Activated T-cell treated with anti-CD3 and anti-CD28 coated beads, Interleukin-2, amount 50 U/mL, for 72 hours (primary cell): ENCODE measurements at regions not wholly inside any gene's neighbourhood (a gene's known extent, or its start where the extent isn't known, plus 50 kb on each side); places are given as distances from the start of the nearest gene placed in this dataset.
"Not testable (repeated sequence)": the region's sequence is repeated elsewhere in the genome, so short reads cannot be mapped to it uniquely, and the experiment has no call there.

Source experiments
- ATAC-seq, 2 donors: fragments of 150-1000 bp; cut with Tn5 transposase; replicated peaks in 1 of 2; 2 replicates each; pipeline ENCODE4 v1.10.0; 2021; ENCODE audit warnings: moderate library complexity in 2 of 2, mild to moderate bottlenecking in 1 of 2
- DNase-seq, 2 donors: peaks; one replicate each; pipeline ENCODE4 v3.0.0; 2021 to 2022; ENCODE audit warnings: mixed read lengths in 1 of 2
- H3K27ac Mint-ChIP-seq: one replicate; pipeline ENCODE4 v1.8.0; 2022; ENCODE audit warnings: mild to moderate bottlenecking, moderate library complexity, mixed read lengths
- H3K27me3 Mint-ChIP-seq: one replicate; pipeline ENCODE4 v1.8.0; 2022; ENCODE audit warnings: low read depth, mixed read lengths
- H3K36me3 Mint-ChIP-seq, 2 donors: one replicate each; pipeline ENCODE4 v1.8.0; 2022; ENCODE audit warnings: mixed read lengths in 2 of 2, mild to moderate bottlenecking in 1 of 2; ENCODE audit not compliant: insufficient read depth in 2 of 2
- H3K4me1 Mint-ChIP-seq: one replicate; pipeline ENCODE4 v1.8.0; 2022; ENCODE audit warnings: low read depth, mixed read lengths
- H3K4me3 Mint-ChIP-seq, 2 donors: one replicate each; pipeline ENCODE4 v1.8.0; 2022; ENCODE audit warnings: mild to moderate bottlenecking in 2 of 2, mixed read lengths in 2 of 2, moderate library complexity in 2 of 2
- H3K9me3 Mint-ChIP-seq, 2 donors: one replicate each; pipeline ENCODE4 v1.8.0; 2022; ENCODE audit warnings: mixed read lengths in 2 of 2

GRCh38 chr18:40347261-40347660 is 1607.8 kb upstream of the PIK3C3 start:
- Mint-ChIP-seq H3K9me3 (peaks cover 3 to 6% of the 10 kb centered on the region in 2 donors), H3K36me3 (no peaks in the 10 kb centered on the region), H3K4me1 (no peaks in the 10 kb centered on the region), H3K4me3 (no peak overlapping the region), H3K27ac (no peak overlapping the region), H3K27me3 (no peaks in the 10 kb centered on the region)
- DNase-seq (no peak), ATAC-seq (no peak)

- no peak overlapping the region for H3K4me3 Mint-ChIP-seq
- no peak for ATAC-seq
- no peaks in the 10 kb centered on the region for H3K4me1 Mint-ChIP-seq
- no peaks in the 10 kb centered on the region for H3K27me3 Mint-ChIP-seq
- H3K36me3 Mint-ChIP-seq = no peaks in the 10 kb centered on the region
- H3K9me3 Mint-ChIP-seq = peaks cover 3 to 7% of the 10 kb centered on the region in 2 donors
- no peak overlapping the region for H3K27ac Mint-ChIP-seq
- DNase-seq = no peak
Observed at GRCh38 chr18:40346146-40346545, 1608.9 kb upstream of the PIK3C3 start.

GRCh38 chr18:40341701-40342100 is 1613.3 kb upstream of the PIK3C3 start:
- peaks cover 5 to 10% of the 10 kb centered on the region in 2 donors for H3K9me3 Mint-ChIP-seq

GRCh38 chr18:40338284-40338683 is 1616.8 kb upstream of the PIK3C3 start:
- peaks cover 0 to 5% of the 10 kb centered on the region in 2 donors for H3K36me3 Mint-ChIP-seq
- no peak overlapping the region for H3K27ac Mint-ChIP-seq
- ATAC-seq = no peak
- no peak for DNase-seq
- H3K9me3 Mint-ChIP-seq = peaks cover 7 to 17% of the 10 kb centered on the region in 2 donors
- H3K4me3 Mint-ChIP-seq = no peak overlapping the region
- no peaks in the 10 kb centered on the region for H3K4me1 Mint-ChIP-seq
- H3K27me3 Mint-ChIP-seq = no peaks in the 10 kb centered on the region

More at GRCh38 chr18:40341701-40342100, 1613.3 kb upstream of the PIK3C3 start:
- H3K27me3 Mint-ChIP-seq = no peaks in the 10 kb centered on the region
- no peak overlapping the region for H3K27ac Mint-ChIP-seq
- ATAC-seq (no peak), DNase-seq (no peak)
- H3K4me1 Mint-ChIP-seq = no peaks in the 10 kb centered on the region
- no peaks in the 10 kb centered on the region for H3K36me3 Mint-ChIP-seq
- H3K4me3 Mint-ChIP-seq = no peak overlapping the region

- H3K4me1 Mint-ChIP-seq = no peaks in the 10 kb centered on the region
- H3K4me3 Mint-ChIP-seq = no peak overlapping the region
- no peaks in the 10 kb centered on the region for H3K27me3 Mint-ChIP-seq
- DNase-seq = no peak
- no peaks in the 10 kb centered on the region for H3K36me3 Mint-ChIP-seq
- ATAC-seq = no peak
- H3K27ac Mint-ChIP-seq = no peak overlapping the region
- H3K9me3 Mint-ChIP-seq = peaks cover 3 to 7% of the 10 kb centered on the region in 2 donors
Observed at GRCh38 chr18:40326985-40327384, 1628.0 kb upstream of the PIK3C3 start.

- no peaks in the 10 kb centered on the region for H3K27me3 Mint-ChIP-seq
- no peak overlapping the region for H3K27ac Mint-ChIP-seq
- no peak overlapping the region for H3K4me3 Mint-ChIP-seq
Observed at GRCh38 chr18:40325988-40326387, 1629.0 kb upstream of the PIK3C3 start.

GRCh38 chr18:40314199-40314598 is 1640.8 kb upstream of the PIK3C3 start:
- Mint-ChIP-seq H3K4me1 (no peaks in the 10 kb centered on the region), H3K36me3 (no peaks in the 10 kb centered on the region)

More at GRCh38 chr18:40325988-40326387, 1629.0 kb upstream of the PIK3C3 start:
- peaks cover 3 to 7% of the 10 kb centered on the region in 2 donors for H3K9me3 Mint-ChIP-seq
- ATAC-seq = no peak
- H3K4me1 Mint-ChIP-seq = no peaks in the 10 kb centered on the region
- DNase-seq = no peak
- no peaks in the 10 kb centered on the region for H3K36me3 Mint-ChIP-seq

GRCh38 chr18:40313030-40313642 is 1641.9 kb upstream of the PIK3C3 start:
- Mint-ChIP-seq H3K27me3 (no peaks in the 10 kb centered on the region), H3K9me3 (peaks cover 2 to 5% of the 10 kb centered on the region in 2 donors), H3K4me1 (no peaks in the 10 kb centered on the region), H3K4me3 (no peak overlapping the region), H3K36me3 (no peaks in the 10 kb centered on the region), H3K27ac (no peak overlapping the region)
- DNase-seq (no peak), ATAC-seq (no peak)

More at GRCh38 chr18:40314199-40314598, 1640.8 kb upstream of the PIK3C3 start:
- Mint-ChIP-seq H3K4me3 (no peak overlapping the region), H3K9me3 (peaks cover 2 to 5% of the 10 kb centered on the region in 2 donors), H3K27ac (no peak overlapping the region), H3K27me3 (no peaks in the 10 kb centered on the region)
- DNase-seq = no peak
- ATAC-seq = no peak

- Mint-ChIP-seq H3K9me3 (peaks cover 0 to 4% of the 10 kb centered on the region in 2 donors), H3K4me3 (no peak overlapping the region), H3K36me3 (peaks cover 0 to 3% of the 10 kb centered on the region in 2 donors), H3K27me3 (no peaks in the 10 kb centered on the region), H3K27ac (no peak overlapping the region), H3K4me1 (no peaks in the 10 kb centered on the region)
- no peak for ATAC-seq
- no peak for DNase-seq
Observed at GRCh38 chr18:40307627-40308026, 1647.4 kb upstream of the PIK3C3 start.

- Mint-ChIP-seq H3K36me3 (no peaks in the 10 kb centered on the region), H3K9me3 (peaks cover 4 to 5% of the 10 kb centered on the region in 2 donors), H3K27me3 (no peaks in the 10 kb centered on the region), H3K4me1 (no peaks in the 10 kb centered on the region), H3K27ac (no peak overlapping the region), H3K4me3 (no peak overlapping the region)
- DNase-seq (no peak), ATAC-seq (no peak)
Observed at GRCh38 chr18:40296717-40297413, 1658.2 kb upstream of the PIK3C3 start.

- Mint-ChIP-seq H3K9me3 (peaks cover 2 to 4% of the 10 kb centered on the region in 2 donors), H3K4me1 (no peaks in the 10 kb centered on the region), H3K36me3 (peaks cover 0 to 3% of the 10 kb centered on the region in 2 donors), H3K27me3 (no peaks in the 10 kb centered on the region), H3K4me3 (no peak overlapping the region), H3K27ac (no peak overlapping the region)
- DNase-seq = no peak
- ATAC-seq = no peak
Observed at GRCh38 chr18:40292985-40293710, 1661.9 kb upstream of the PIK3C3 start.

GRCh38 chr18:40283560-40283959 is 1671.5 kb upstream of the PIK3C3 start:
- Mint-ChIP-seq H3K4me1 (no peaks in the 10 kb centered on the region), H3K27ac (no peak overlapping the region), H3K9me3 (peaks cover 6 to 8% of the 10 kb centered on the region in 2 donors)

GRCh38 chr18:40281356-40281755 is 1673.7 kb upstream of the PIK3C3 start:
- H3K36me3 Mint-ChIP-seq, H3K4me1 Mint-ChIP-seq, H3K4me3 Mint-ChIP-seq, DNase-seq, H3K27ac Mint-ChIP-seq, ATAC-seq, H3K27me3 Mint-ChIP-seq: not testable (repeated sequence)
- H3K9me3 Mint-ChIP-seq = peaks cover 10 to 17% of the 10 kb centered on the region in 2 donors

More at GRCh38 chr18:40283560-40283959, 1671.5 kb upstream of the PIK3C3 start:
- H3K4me3 Mint-ChIP-seq = no peak overlapping the region
- peaks cover 0 to 4% of the 10 kb centered on the region in 2 donors for H3K36me3 Mint-ChIP-seq
- ATAC-seq (no peak), DNase-seq (no peak)
- no peaks in the 10 kb centered on the region for H3K27me3 Mint-ChIP-seq
